Body of pancreas (tissue), 4 donors: ENCODE measurements at regions not wholly inside any gene's neighbourhood (a gene's known extent, or its start where the extent isn't known, plus 50 kb on each side); places are given as distances from the start of the nearest gene placed in this dataset.
A peak's percentile ranks its signal among the peaks of the same experiment; 100 is the strongest.

Experiments used
- ATAC-seq: fragments of 150-250 bp; one replicate; pipeline ENCODE4 v1.9.1; 2016
- DNase-seq, 4 donors: peaks; one replicate each; pipeline ENCODE4 v3.0.0-alpha.2; 2019
- H3K27ac ChIP-seq, 4 donors: fragments of 200-600 bp; sonication (generic); 1 replicate in 3 of 4; 2 replicates in 1 of 4; pipeline versions ENCODE4 v1.5.1 to v1.6.1; 2016 to 2019; ENCODE audit warnings: mild to moderate bottlenecking in 1 of 4, mixed read lengths in 1 of 4, moderate library complexity in 1 of 4
- H3K27me3 ChIP-seq, 2 donors: fragments of 200-600 bp; sonication (generic); one replicate each; pipeline ENCODE4 v1.6.0; 2016; ENCODE audit warnings: mild to moderate bottlenecking in 1 of 2
- H3K36me3 ChIP-seq, 2 donors: fragments of 200-600 bp; sonication (generic); replicated peaks in 1 of 2; 2 replicates each; pipeline ENCODE4 v1.5.1; 2016; ENCODE audit warnings: low read depth in 2 of 2; ENCODE audit not compliant: insufficient read depth in 1 of 2
- H3K4me1 ChIP-seq: fragments of 200-600 bp; sonication (generic); one replicate; pipeline ENCODE4 v1.6.0; 2016
- H3K4me3 ChIP-seq, 2 donors: fragments of 200-600 bp; sonication (generic); 1 replicate in 1 of 2; 2 replicates in 1 of 2; pipeline ENCODE4 v1.5.1; 2016 to 2019
- H3K9me3 ChIP-seq, 3 donors: fragments of 200-600 bp; sonication (generic); 1 replicate in 2 of 3; 2 replicates in 1 of 3; pipeline ENCODE4 v1.5.1; 2016
- POLR2A ChIP-seq, 3 donors: fragments of 450-650 bp; IDR thresholded peaks; one replicate each; pipeline ENCODE4 v1.6.1; 2016; ENCODE audit warnings: antibody characterized with exemption in 3 of 3, mild to moderate bottlenecking in 2 of 3
- WGBS, 2 donors: methylation state at CpG; one replicate each; pipeline ENCODE4 v1.1.5; 2017; 5-methylcytosine and 5-hydroxymethylcytosine counted together
- intact Hi-C: fragments of 100-400 bp; cut with DNase I; formaldehyde crosslinking; loops from one replicate; pipeline ENCODE4 v1.15.1; 2023
- TF ChIP-seq, protein P1 (sequence below), 7 experiments: fragments of 450-650 bp in 4 of 7; fragments of 200-600 bp in 3 of 7; sonication (generic) in 3 of 7; IDR thresholded peaks; one replicate each; pipeline ENCODE4 v1.5.1; 2016 to 2019; ENCODE audit warnings: antibody characterized with exemption in 7 of 7

DNA sequence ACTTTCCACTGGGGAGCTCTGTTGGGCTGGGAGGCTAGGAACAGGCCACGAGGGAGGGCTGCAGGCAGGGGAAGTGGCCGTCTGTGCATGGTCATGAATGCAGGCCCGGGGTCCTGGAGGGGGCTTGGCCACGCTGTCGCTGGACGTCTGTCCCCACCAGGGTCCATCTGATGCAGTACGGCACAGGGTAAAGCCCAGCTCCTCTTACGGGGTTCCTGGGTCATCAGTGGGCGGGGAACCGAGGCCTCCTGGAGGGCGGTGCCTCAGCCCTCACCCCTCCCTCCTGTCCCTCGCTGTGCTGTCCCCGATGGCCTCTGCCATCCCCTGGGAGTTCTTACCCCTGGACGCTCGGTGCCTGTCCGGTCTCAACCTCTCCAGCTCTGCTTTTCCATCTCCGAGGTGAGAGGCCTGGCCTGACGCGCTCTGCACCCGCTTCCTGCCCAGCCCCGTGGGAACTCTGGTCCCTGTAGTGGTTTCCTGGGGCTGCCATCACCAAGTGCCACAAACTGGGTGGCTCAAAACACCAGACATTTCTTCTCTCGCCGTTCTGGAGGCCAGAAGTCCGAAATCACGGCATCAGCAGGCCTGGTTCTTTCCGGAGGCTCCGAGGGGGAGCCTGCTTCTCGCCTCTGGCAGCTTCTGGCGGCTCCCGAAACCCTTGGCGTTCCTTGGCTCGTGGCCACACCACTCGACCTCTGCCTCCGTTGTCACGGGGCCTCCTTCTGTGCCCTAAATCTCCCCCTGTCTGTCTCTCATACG, 182.8 kb downstream of the SEC14L1 start:
- ATAC-seq (no peak), DNase-seq (peak in 1 of 4 donors; percentile 20)
- 78 to 87% methylated on average over 32 to 35 of the region's 36 CpGs for WGBS, 2 donors
- intact Hi-C loops: no loop called here
- Histone ChIP-seq H3K36me3 (no peaks in the 10 kb centered on the region), H3K27ac (peak overlapping the region in 3 of 4 donors; percentile 58 to 80 (median 69)), H3K4me1 (peaks cover 54% of the 10 kb centered on the region), H3K27me3 (no peaks in the 10 kb centered on the region), H3K9me3 (no peaks in the 10 kb centered on the region), H3K4me3 (no peak overlapping the region)
- TF ChIP-seq POLR2A (IDR thresholded peaks at IDR 0.05): no peak
- TF ChIP-seq, protein P1, sequence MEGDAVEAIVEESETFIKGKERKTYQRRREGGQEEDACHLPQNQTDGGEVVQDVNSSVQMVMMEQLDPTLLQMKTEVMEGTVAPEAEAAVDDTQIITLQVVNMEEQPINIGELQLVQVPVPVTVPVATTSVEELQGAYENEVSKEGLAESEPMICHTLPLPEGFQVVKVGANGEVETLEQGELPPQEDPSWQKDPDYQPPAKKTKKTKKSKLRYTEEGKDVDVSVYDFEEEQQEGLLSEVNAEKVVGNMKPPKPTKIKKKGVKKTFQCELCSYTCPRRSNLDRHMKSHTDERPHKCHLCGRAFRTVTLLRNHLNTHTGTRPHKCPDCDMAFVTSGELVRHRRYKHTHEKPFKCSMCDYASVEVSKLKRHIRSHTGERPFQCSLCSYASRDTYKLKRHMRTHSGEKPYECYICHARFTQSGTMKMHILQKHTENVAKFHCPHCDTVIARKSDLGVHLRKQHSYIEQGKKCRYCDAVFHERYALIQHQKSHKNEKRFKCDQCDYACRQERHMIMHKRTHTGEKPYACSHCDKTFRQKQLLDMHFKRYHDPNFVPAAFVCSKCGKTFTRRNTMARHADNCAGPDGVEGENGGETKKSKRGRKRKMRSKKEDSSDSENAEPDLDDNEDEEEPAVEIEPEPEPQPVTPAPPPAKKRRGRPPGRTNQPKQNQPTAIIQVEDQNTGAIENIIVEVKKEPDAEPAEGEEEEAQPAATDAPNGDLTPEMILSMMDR (IDR thresholded peaks at IDR 0.05): no peak

DNA sequence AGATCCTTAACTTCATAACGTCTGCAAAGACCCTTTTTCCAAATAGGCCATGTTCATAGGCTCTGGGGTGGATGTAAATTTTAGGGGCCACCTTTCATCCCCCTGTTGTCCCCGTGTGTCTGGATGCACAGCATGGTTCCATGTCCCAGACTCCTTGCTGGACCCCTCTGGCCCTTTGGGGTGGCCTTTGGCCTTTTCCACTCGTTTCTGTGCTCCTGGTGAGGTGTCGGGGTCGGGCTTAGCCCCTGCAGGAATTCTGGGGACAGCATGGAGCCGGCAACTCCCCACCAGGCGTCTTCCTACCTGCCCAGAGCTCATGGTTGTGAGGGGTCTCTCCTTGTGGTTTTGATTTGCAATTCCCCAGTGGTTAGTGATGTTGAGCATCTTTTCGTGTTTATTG, 183.5 kb downstream of the SEC14L1 start:
- peak overlapping the region in 2 of 4 donors; percentile 69 to 80 for H3K27ac ChIP-seq
- 84 to 96% methylated on average over 7 to 8 of the region's 8 CpGs for WGBS, 2 donors
- H3K9me3 ChIP-seq: no peaks in the 10 kb centered on the region
- no peak for ATAC-seq
- no peaks in the 10 kb centered on the region for H3K27me3 ChIP-seq
- DNase-seq: peak in 1 of 4 donors; percentile 7
- no peak for TF ChIP-seq POLR2A (IDR thresholded peaks at IDR 0.05)
- TF ChIP-seq, protein P1 (IDR thresholded peaks at IDR 0.05): no peak
- peaks cover 48% of the 10 kb centered on the region for H3K4me1 ChIP-seq
- no peaks in the 10 kb centered on the region for H3K36me3 ChIP-seq
- no peak overlapping the region for H3K4me3 ChIP-seq
- intact Hi-C loops: no loop called here

DNA sequence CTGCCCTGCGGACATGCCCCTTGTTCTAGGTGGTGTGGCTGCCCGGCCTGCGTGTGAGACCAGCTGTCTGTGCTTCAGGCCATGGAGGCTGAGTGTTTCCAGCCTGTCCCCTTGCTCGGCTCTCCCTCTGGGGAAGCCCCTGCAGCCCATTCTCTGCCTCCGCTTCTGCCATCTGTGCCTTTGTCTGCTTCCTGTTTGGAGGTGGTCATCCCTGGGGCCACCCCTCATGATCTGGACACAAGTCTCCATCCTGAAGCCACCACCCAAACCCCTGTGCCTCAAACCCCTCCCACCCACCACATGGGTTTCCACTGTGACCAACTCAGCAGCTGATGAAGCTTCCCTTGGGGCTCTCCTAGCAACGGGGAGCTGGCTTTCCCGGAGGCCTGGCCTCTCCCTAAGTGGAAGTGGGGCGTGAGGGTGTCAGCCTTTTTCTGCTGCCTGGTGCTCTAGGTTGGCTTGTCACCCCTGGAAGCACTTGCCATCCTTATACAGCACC, 184.9 kb downstream of the SEC14L1 start:
- Histone ChIP-seq H3K9me3 (no peaks in the 10 kb centered on the region), H3K36me3 (no peaks in the 10 kb centered on the region), H3K27ac (peak overlapping the region in 2 of 4 donors; percentile 50 to 80), H3K4me1 (peaks cover 41% of the 10 kb centered on the region), H3K27me3 (no peaks in the 10 kb centered on the region), H3K4me3 (no peak overlapping the region)
- intact Hi-C loops: no loop called here
- ATAC-seq (no peak), DNase-seq (peak in 2 of 4 donors; percentile 12 to 33)
- WGBS, 2 donors: 75 to 93% methylated on average over 3 to 8 of the region's 8 CpGs
- TF ChIP-seq, protein P1 (IDR thresholded peaks at IDR 0.05): no peak

DNA sequence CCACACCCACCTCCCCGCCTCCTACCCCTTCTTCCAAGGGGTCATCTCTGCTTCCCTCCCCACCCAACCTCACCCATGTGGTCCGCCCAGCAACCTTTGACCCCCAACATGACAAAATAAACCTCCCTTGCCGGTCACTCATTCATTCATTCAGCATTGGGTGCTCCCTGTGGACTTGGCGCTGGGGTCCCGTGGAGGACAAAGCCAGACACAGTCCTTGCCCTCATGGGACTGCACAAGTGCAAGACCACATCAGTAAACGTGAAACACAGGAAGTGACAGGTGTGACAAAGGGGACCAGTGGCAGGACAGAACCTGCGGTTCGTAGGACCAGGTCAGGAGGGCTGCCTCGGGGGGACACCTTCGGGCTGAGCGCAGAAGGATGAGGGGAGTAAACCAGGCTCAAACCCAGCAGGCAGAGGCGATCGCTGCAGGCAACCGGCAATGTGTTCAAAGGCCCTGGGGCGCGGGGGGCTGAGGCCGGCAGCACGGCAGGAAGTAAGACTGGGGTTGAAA, 185.4 kb downstream of the SEC14L1 start:
- Histone ChIP-seq H3K27ac (peak overlapping the region in 1 of 4 donors; percentile 80), H3K9me3 (no peaks in the 10 kb centered on the region), H3K4me1 (peaks cover 42% of the 10 kb centered on the region), H3K27me3 (no peaks in the 10 kb centered on the region), H3K36me3 (no peaks in the 10 kb centered on the region), H3K4me3 (no peak overlapping the region)
- ATAC-seq: no peak
- no peak for TF ChIP-seq POLR2A (IDR thresholded peaks at IDR 0.05)
- TF ChIP-seq, protein P1 (IDR thresholded peaks at IDR 0.05): no peak
- WGBS, 2 donors: 86 to 96% methylated on average over 17 to 18 of the region's 18 CpGs
- intact Hi-C loops: no loop called here
- peak in 1 of 4 donors; percentile 9 for DNase-seq
